ENCODE measurements at regions not wholly inside any gene's neighbourhood (a gene's known extent, or its start where the extent isn't known, plus 50 kb on each side); places are given as distances from the start of the nearest gene placed in this dataset.
A peak's percentile ranks its signal among the peaks of the same experiment; 100 is the strongest.
"Not testable (repeated sequence)": the region's sequence is repeated elsewhere in the genome, so short reads cannot be mapped to it uniquely, and the experiment has no call there.

GRCh38 chr1:29623501-29623900 lies 387.2 kb downstream of the PTPRU start:
- DNase-seq = peak in 1 of 3 experiments; percentile 9

GRCh38 chr1:29621826-29622435 lies 385.6 kb downstream of the PTPRU start:
- peak in 1 of 3 experiments; percentile 91 for DNase-seq

- no peak for DNase-seq
These were observed 384.3 kb downstream of the PTPRU start for GRCh38 chr1:29620631-29621030.

- no peak for DNase-seq
These were observed 370.9 kb downstream of the PTPRU start for GRCh38 chr1:29607236-29607635.

- not testable (repeated sequence) for DNase-seq
These were observed 368.5 kb downstream of the PTPRU start for GRCh38 chr1:29604796-29605195.

- no peak for DNase-seq
These were observed 367.3 kb downstream of the PTPRU start for GRCh38 chr1:29603622-29604021.

GRCh38 chr1:29602203-29602602 lies 365.9 kb downstream of the PTPRU start:
- no peak for DNase-seq

GRCh38 chr1:29601021-29601420 lies 364.7 kb downstream of the PTPRU start:
- no peak for DNase-seq

- DNase-seq = no peak
These were observed 363.5 kb downstream of the PTPRU start for GRCh38 chr1:29599826-29600225.

GRCh38 chr1:29599071-29599470 lies 362.7 kb downstream of the PTPRU start:
- DNase-seq = no peak

- no peak for DNase-seq
These were observed 361.5 kb downstream of the PTPRU start for GRCh38 chr1:29597861-29598260.

- DNase-seq = no peak
These were observed 357.5 kb downstream of the PTPRU start for GRCh38 chr1:29593601-29594382.

GRCh38 chr1:29592731-29593130 lies 356.4 kb downstream of the PTPRU start:
- no peak for DNase-seq

GRCh38 chr1:29592261-29592615 lies 355.9 kb downstream of the PTPRU start:
- DNase-seq = no peak

GRCh38 chr1:29591601-29592260 lies 355.4 kb downstream of the PTPRU start:
- DNase-seq = peak in 1 of 3 experiments; percentile 23

GRCh38 chr1:29590583-29591565 lies 354.6 kb downstream of the PTPRU start:
- DNase-seq = no peak

GRCh38 chr1:29589716-29590115 lies 353.4 kb downstream of the PTPRU start:
- not testable (repeated sequence) for DNase-seq

- no peak for DNase-seq
These were observed 350.8 kb downstream of the PTPRU start for GRCh38 chr1:29586991-29587745.

GRCh38 chr1:29586215-29586614 lies 349.9 kb downstream of the PTPRU start:
- DNase-seq = no peak

GRCh38 chr1:29585656-29586055 lies 349.3 kb downstream of the PTPRU start:
- DNase-seq = no peak

GRCh38 chr1:29585201-29585600 lies 348.9 kb downstream of the PTPRU start:
- no peak for DNase-seq

- DNase-seq = no peak
These were observed 348.5 kb downstream of the PTPRU start for GRCh38 chr1:29584776-29585175.

Measured in NCI-H1417 (cell line).